ENCODE measurements at regions not wholly inside any gene's neighbourhood (a gene's known extent, or its start where the extent isn't known, plus 50 kb on each side); places are given as distances from the start of the nearest gene placed in this dataset.

DNA sequence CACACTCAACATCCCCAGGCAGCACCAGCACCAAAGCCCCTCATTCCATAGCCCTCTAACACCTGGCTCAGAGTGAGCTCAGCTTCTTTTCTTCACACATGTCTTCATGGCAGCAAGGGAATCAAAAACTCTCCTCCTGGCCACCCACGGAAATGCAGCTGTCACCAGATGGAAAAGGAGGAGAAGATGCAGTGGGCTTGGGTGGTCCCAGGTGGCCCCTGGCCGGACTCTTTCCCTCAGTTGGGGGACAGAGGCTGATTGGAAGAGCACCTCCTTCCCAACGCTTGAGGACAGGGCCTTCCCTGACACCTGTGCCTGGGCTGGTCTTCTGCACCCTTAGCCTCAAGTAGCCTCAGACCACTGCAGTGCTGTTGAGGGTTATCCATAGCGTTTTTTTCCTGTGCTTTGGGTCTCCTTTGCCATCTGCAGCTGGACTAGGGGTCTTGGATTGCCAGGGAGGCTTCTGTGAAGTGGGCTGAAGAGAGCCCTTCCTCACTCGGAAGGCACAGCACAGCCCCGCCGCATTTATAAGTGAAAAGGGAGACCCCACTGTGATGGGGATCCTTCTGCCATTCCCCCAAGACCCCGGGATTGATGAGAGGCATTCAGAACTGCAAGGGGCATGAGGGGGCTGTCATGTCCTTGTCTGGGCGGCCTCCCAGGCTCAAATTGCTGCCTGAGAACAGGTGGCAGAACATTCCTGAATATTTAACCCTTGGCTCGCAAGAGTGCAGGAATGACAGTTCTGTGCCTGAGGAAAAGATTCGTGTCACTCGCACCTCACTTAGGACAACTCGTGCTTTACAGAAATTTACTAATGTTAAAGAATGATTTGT, 200.0 kb downstream of the AUH start:
- Histone ChIP-seq H3K27ac (no peak overlapping the region), H3K4me3 (no peak overlapping the region)
- TF ChIP-seq, protein P1, sequence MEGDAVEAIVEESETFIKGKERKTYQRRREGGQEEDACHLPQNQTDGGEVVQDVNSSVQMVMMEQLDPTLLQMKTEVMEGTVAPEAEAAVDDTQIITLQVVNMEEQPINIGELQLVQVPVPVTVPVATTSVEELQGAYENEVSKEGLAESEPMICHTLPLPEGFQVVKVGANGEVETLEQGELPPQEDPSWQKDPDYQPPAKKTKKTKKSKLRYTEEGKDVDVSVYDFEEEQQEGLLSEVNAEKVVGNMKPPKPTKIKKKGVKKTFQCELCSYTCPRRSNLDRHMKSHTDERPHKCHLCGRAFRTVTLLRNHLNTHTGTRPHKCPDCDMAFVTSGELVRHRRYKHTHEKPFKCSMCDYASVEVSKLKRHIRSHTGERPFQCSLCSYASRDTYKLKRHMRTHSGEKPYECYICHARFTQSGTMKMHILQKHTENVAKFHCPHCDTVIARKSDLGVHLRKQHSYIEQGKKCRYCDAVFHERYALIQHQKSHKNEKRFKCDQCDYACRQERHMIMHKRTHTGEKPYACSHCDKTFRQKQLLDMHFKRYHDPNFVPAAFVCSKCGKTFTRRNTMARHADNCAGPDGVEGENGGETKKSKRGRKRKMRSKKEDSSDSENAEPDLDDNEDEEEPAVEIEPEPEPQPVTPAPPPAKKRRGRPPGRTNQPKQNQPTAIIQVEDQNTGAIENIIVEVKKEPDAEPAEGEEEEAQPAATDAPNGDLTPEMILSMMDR (IDR thresholded peaks at IDR 0.05): no peak
- peak; percentile 58 for DNase-seq (ENCODE audit: low spot score)

GRCh38 chr9:91162311-91162710, 199.4 kb downstream of the AUH start:
- TF ChIP-seq, protein P1 (IDR thresholded peaks at IDR 0.05): no peak
- DNase-seq (ENCODE audit: low spot score): no peak
- no peak overlapping the region for H3K4me3 ChIP-seq
- peak overlapping the region in 1 of 2 donors; percentile 7 for H3K27ac ChIP-seq

- TF ChIP-seq, protein P1 (IDR thresholded peaks at IDR 0.05): no peak
- peak overlapping the region in 1 of 2 donors; percentile 62 for H3K27ac ChIP-seq
- DNase-seq (ENCODE audit: low spot score): peak; percentile 68
- no peak overlapping the region for H3K4me3 ChIP-seq
Measured at GRCh38 chr9:91162784-91163443, 198.8 kb downstream of the AUH start.

- TF ChIP-seq, protein P1 (IDR thresholded peaks at IDR 0.05): no peak
- DNase-seq (ENCODE audit: low spot score): peak; percentile 56
- H3K4me3 ChIP-seq: no peak overlapping the region
Measured at GRCh38 chr9:91163444-91163772, 198.3 kb downstream of the AUH start.

GRCh38 chr9:91163773-91164471, 197.8 kb downstream of the AUH start:
- DNase-seq (ENCODE audit: low spot score): peak; percentile 71

More at GRCh38 chr9:91163444-91163772, 198.3 kb downstream of the AUH start:
- H3K27ac ChIP-seq: peak overlapping the region in 1 of 2 donors; percentile 48

More at GRCh38 chr9:91163773-91164471, 197.8 kb downstream of the AUH start:
- Histone ChIP-seq H3K4me3 (no peak overlapping the region), H3K27ac (peak overlapping the region in 1 of 2 donors; percentile 48)
- TF ChIP-seq, protein P1 (IDR thresholded peaks at IDR 0.05): no peak
